ENCODE measurements at regions not wholly inside any gene's neighbourhood (a gene's known extent, or its start where the extent isn't known, plus 50 kb on each side); places are given as distances from the start of the nearest gene placed in this dataset.

GRCh38 chr5:8417316-8418048 is 548.5 kb downstream of the MTRR start:
- 88% methylated on average over 4 of the region's 4 CpGs; no CpG with 5 or more reads in 1 of the 2 experiments for WGBS, 2 experiments (ENCODE audit: extremely low coverage in 1 of 2, insufficient coverage in 1 of 2, insufficient read length in 1 of 2, insufficient replicate concordance in 2 of 2, low coverage in 1 of 2, low lambda C conversion rate in 2 of 2, missing lambda C conversion rate in 1 of 2)

More at GRCh38 chr5:8417316-8418048, 548.5 kb downstream of the MTRR start:
- H3K79me2 ChIP-seq (ENCODE audit: control insufficient read depth in 1 of 2, insufficient read depth in 2 of 2, low read length in 2 of 2), result no peaks in the 10 kb centered on the region
- no peak overlapping the region for H3K4me2 ChIP-seq (ENCODE audit: insufficient read depth in 1 of 2, low read depth in 2 of 2, low read length in 2 of 2)
- H3K14ac ChIP-seq (ENCODE audit: insufficient read length), result no peak overlapping the region
- H3K27me3 ChIP-seq (replicated peaks in 1 of 4; ENCODE audit: control insufficient read depth in 3 of 4, extremely low read depth in 1 of 4, insufficient read depth in 3 of 4, low read length in 3 of 4), result no peaks in the 10 kb centered on the region
- no peak overlapping the region for H3K27ac ChIP-seq (ENCODE audit: low read depth, low read length)
- no peak overlapping the region for H2BK20ac ChIP-seq (ENCODE audit: low read length)
- no peak overlapping the region for H2BK5ac ChIP-seq (ENCODE audit: low read depth, low read length)
- H4K5ac ChIP-seq (ENCODE audit: insufficient read length, low read depth, low read length), result no peak overlapping the region
- POLR2A ChIA-PET (ENCODE audit: partially characterized antibody), result no interaction called here
- no peaks in the 10 kb centered on the region for H4K20me1 ChIP-seq (replicated peaks in 1 of 2; ENCODE audit: control insufficient read depth in 1 of 2, insufficient read depth in 2 of 2, low read length in 2 of 2)
- no peak overlapping the region for H4K91ac ChIP-seq (replicated peaks; ENCODE audit: insufficient read length, low read length)
- H3K18ac ChIP-seq (ENCODE audit: extremely low read depth, low read length), result no peak overlapping the region
- no peak for TF ChIP-seq TAF1 (IDR thresholded peaks at IDR 0.05; ENCODE audit: low read depth, low read length)
- TF ChIP-seq USF2 (IDR thresholded peaks at IDR 0.05; ENCODE audit: low read length), result no peak
- TF ChIP-seq PHF8 (conservative IDR thresholded peaks at IDR 0.05; ENCODE audit: low read depth, low read length), result no peak
- TF ChIP-seq JUND (IDR thresholded peaks at IDR 0.05; ENCODE audit: low read length), result no peak
- H3K4ac ChIP-seq (replicated peaks; ENCODE audit: insufficient read length, low read depth, low read length), result no peak overlapping the region
- H2AK5ac ChIP-seq (ENCODE audit: low read depth, low read length), result no peak overlapping the region
- H3K4me3 ChIP-seq (ENCODE audit: extremely low read depth in 1 of 4, insufficient read depth in 2 of 4, low read depth in 3 of 4, low read length in 4 of 4), result no peak overlapping the region
- no peak overlapping the region for H2BK15ac ChIP-seq (ENCODE audit: low read length)
- no peak overlapping the region for H2BK12ac ChIP-seq (ENCODE audit: low read depth, low read length)
- no peak overlapping the region for H3K23ac ChIP-seq (ENCODE audit: insufficient read length)
- no peaks in the 10 kb centered on the region for H3K79me1 ChIP-seq (ENCODE audit: low read depth, low read length)
- CTCF ChIA-PET (ENCODE audit: partially characterized antibody), result interaction anchor here (1.0 kb wide), 1 partner anchor 489 kb away, joined by 3 read pairs; no protein-coding TSS in a partner anchor
- H3K4me1 ChIP-seq (replicated peaks in 1 of 4; ENCODE audit: control insufficient read depth in 3 of 4, insufficient read depth in 4 of 4, low read length in 3 of 4), result no peaks in the 10 kb centered on the region
- no peak overlapping the region for H3K9ac ChIP-seq (replicated peaks in 1 of 4; ENCODE audit: extremely low read depth in 1 of 4, low read depth in 3 of 4, low read length in 3 of 4)
- H3K56ac ChIP-seq (replicated peaks; ENCODE audit: insufficient read length, low read depth, low read length), result no peak overlapping the region
- no peaks in the 10 kb centered on the region for H3K23me2 ChIP-seq (ENCODE audit: low read depth, low read length)
- no peaks in the 10 kb centered on the region for H3K9me3 ChIP-seq (ENCODE audit: insufficient read depth in 2 of 2, low read depth in 1 of 2, low read length in 1 of 2)
- no peak for FAIRE-seq
- H4K8ac ChIP-seq (ENCODE audit: extremely low read depth, insufficient read depth, low read length), result no peak overlapping the region
- H3K36me3 ChIP-seq (ENCODE audit: control insufficient read depth in 2 of 4, insufficient read depth in 4 of 4, low read length in 3 of 4), result no peaks in the 10 kb centered on the region
- no peak for DNase-seq (ENCODE audit: low read depth in 1 of 2, low spot score in 2 of 2)
- H2AFZ ChIP-seq (ENCODE audit: low read length), result no peak overlapping the region
- no peak overlapping the region for H2BK120ac ChIP-seq (replicated peaks; ENCODE audit: low read depth, low read length)

Measured in H1 (cell line).